22Rv1 (cell line): ENCODE measurements at regions not wholly inside any gene's neighbourhood (a gene's known extent, or its start where the extent isn't known, plus 50 kb on each side); places are given as distances from the start of the nearest gene placed in this dataset.

Experiments
- CTCF ChIP-seq: fragments of 450-650 bp; IDR thresholded peaks from 2 replicates; pipeline ENCODE4 v1.5.1; 2017; ENCODE audit warnings: mild to moderate bottlenecking
- ZFX ChIP-seq: fragments of 450-650 bp; IDR thresholded peaks from 2 replicates; pipeline ENCODE4 v1.6.1; 2017; ENCODE audit warnings: antibody characterized with exemption, borderline replicate concordance

DNA sequence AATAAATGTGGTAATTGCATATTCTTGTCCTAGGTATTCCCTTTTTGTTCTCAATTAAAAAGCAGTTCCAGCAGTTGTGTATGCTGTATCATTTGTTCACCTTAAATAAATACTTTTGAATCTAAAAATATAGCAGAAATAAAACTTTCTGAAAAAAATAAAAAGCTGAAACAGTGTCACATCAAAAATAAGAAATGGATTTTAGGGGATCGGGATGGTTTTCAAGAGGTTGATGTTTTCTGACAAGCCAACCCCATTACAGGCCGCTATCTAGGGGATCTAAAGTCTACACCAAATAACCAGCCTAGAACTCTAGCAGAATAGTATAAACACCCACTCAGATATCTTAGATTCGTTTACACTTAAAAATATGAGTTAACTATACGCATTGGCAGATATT, 95.4 kb upstream of the MAML3 start:
- TF ChIP-seq CTCF (no peak), ZFX (no peak)
